Loucy (cell line): ENCODE measurements at regions not wholly inside any gene's neighbourhood (a gene's known extent, or its start where the extent isn't known, plus 50 kb on each side); places are given as distances from the start of the nearest gene placed in this dataset.

Experiments
- EZH2phosphoT487 ChIP-seq: fragments of 200-600 bp; IDR thresholded peaks from 2 replicates; pipeline ENCODE4 v1.6.1; 2018; ENCODE audit warnings: antibody characterized with exemption, mild to moderate bottlenecking, moderate library complexity, borderline replicate concordance
- TF ChIP-seq, protein P1 (sequence below): fragments of 200-600 bp; sonication (generic); conservative IDR thresholded peaks from 2 replicates; pipeline ENCODE4 v1.5.1; 2014; ENCODE audit warnings: mild to moderate bottlenecking, antibody characterized with exemption, low read length

DNA sequence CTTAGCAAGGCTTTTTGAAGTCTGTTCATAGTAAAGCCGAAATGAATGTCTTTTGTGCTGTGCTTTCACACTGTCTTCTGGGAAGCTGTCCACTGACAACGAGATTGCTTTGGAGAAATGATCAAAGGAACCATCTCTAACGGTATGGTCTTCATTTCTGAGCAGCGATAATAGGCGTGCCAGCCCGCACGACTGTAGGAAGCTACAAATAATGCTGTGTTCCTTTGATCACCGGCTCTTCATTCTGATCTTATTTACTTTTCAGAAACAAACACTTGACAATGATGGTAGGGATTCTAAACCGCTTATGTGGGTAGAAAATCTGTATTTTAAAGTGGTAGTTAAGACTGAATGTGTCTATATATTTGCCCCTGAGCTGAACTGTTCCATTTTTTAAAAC is 306.6 kb upstream of the EXOC2 start:
- TF ChIP-seq, protein P1, sequence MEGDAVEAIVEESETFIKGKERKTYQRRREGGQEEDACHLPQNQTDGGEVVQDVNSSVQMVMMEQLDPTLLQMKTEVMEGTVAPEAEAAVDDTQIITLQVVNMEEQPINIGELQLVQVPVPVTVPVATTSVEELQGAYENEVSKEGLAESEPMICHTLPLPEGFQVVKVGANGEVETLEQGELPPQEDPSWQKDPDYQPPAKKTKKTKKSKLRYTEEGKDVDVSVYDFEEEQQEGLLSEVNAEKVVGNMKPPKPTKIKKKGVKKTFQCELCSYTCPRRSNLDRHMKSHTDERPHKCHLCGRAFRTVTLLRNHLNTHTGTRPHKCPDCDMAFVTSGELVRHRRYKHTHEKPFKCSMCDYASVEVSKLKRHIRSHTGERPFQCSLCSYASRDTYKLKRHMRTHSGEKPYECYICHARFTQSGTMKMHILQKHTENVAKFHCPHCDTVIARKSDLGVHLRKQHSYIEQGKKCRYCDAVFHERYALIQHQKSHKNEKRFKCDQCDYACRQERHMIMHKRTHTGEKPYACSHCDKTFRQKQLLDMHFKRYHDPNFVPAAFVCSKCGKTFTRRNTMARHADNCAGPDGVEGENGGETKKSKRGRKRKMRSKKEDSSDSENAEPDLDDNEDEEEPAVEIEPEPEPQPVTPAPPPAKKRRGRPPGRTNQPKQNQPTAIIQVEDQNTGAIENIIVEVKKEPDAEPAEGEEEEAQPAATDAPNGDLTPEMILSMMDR: no peak
- TF ChIP-seq EZH2phosphoT487: no peak
